ENCODE measurements at regions not wholly inside any gene's neighbourhood (a gene's known extent, or its start where the extent isn't known, plus 50 kb on each side); places are given as distances from the start of the nearest gene placed in this dataset.

DNA sequence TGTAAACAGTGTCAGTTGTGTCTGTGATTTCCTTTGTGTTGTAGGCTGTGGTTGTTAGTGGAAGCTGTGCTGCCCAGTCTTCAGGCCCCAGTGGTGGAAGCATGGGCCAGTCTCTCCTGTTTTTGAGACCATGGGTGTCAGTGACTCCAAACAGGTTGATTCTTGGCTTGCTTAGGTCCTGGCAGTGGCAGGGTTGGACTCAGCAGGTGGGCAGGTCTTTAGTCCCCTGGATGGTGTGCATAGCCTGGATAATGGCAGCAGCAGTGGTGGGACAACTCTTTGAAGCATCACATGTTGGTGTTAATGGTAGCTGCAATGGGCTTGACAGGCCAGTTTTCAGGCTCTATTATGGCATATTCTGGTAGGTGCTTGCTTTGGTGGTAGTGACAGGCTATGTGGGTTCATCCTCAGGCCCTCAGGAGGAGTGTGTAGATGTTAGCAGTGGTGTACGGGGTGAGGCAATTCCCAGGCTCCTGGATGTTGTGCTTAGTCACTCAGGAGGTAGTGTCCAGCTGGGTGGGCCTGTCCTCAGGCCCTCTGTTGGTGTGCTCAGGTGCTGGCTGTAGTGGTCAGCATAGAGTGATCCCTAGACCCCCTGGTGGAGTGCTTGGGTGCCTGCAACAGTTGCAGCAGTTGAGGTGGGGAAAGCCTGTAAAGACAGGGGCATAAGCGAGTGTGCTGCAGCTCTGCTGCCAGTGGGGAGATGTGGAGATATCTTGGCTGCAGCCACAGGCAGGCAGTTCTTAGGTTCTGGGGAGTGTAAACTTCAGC, 596.7 kb downstream of the PDCD6IP start:
- POLR2A ChIA-PET: no interaction called here
- TF ChIP-seq, protein P1, sequence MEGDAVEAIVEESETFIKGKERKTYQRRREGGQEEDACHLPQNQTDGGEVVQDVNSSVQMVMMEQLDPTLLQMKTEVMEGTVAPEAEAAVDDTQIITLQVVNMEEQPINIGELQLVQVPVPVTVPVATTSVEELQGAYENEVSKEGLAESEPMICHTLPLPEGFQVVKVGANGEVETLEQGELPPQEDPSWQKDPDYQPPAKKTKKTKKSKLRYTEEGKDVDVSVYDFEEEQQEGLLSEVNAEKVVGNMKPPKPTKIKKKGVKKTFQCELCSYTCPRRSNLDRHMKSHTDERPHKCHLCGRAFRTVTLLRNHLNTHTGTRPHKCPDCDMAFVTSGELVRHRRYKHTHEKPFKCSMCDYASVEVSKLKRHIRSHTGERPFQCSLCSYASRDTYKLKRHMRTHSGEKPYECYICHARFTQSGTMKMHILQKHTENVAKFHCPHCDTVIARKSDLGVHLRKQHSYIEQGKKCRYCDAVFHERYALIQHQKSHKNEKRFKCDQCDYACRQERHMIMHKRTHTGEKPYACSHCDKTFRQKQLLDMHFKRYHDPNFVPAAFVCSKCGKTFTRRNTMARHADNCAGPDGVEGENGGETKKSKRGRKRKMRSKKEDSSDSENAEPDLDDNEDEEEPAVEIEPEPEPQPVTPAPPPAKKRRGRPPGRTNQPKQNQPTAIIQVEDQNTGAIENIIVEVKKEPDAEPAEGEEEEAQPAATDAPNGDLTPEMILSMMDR (IDR thresholded peaks at IDR 0.05; ENCODE audit: control extremely low read depth, extremely low read depth, low read depth, missing control alignments): no peak
- DNase-seq (ENCODE audit: extremely low spot score): no peak
- CTCF ChIA-PET: no interaction called here

DNA sequence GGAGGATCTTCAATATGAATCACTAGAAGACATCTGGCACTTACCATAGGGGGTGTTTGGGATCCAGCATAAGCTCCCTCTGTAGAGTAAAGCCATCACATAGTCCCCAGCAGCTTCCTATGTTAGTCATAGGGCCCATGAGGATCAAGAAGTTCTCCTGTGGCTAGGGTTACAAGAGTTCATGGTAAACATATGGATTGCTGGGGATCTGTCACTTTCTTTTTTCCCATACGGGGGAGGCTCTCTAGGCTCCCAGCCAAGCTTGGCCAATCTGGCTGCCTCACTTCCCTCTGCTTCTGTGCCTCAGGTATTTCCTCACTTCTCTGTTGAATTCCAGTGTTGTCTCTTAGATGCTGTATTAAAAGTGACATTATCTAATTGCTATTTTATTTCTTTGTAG, 597.9 kb downstream of the PDCD6IP start:
- CTCF ChIA-PET: no interaction called here
- TF ChIP-seq, protein P1 (IDR thresholded peaks at IDR 0.05; ENCODE audit: control extremely low read depth, extremely low read depth, low read depth, missing control alignments): no peak
- POLR2A ChIA-PET: no interaction called here
- no peak for DNase-seq (ENCODE audit: extremely low spot score)

DNA sequence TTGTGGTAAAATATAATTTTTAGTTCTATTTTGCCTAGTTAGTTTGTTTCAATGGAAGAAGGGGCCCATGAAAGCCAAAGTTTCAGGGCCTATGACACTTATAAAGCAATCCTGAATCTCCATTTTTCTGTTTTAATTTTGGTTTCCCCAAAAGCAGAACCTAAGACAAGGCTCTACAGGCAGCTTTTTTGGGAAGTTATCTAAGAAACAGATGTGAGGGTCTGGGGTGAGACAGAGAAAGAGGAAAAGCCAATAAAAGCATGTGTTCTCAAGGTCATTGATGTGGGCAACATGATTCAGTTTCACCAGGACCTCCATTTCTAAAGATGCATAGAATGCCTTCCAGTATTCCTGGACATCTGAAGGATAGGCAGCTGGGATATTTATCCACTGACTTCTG, 598.5 kb downstream of the PDCD6IP start:
- no peak for DNase-seq (ENCODE audit: extremely low spot score)
- TF ChIP-seq, protein P1 (IDR thresholded peaks at IDR 0.05; ENCODE audit: control extremely low read depth, extremely low read depth, low read depth, missing control alignments): no peak
- ChIA-PET POLR2A (no interaction called here), CTCF (no interaction called here)

DNA sequence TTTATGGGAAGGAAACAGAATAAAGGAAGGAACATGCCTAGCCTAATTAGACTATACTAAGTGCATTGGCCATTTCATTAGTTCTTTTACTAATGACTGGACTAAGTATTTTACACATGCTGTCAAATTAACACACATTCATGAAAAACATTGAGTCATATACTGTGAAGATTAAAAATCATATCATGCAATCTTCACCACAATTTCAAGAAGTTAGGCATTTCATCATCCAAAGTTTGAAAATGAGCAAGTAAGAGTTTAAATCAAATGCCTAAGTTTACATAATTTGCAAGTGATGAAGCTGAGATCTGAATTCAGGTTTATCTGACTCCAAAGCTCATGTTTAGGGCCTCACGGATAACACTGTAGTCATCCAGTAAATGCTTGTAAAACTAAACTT, 601.0 kb downstream of the PDCD6IP start:
- POLR2A ChIA-PET: no interaction called here
- CTCF ChIA-PET: no interaction called here
- no peak for DNase-seq (ENCODE audit: extremely low spot score)

DNA sequence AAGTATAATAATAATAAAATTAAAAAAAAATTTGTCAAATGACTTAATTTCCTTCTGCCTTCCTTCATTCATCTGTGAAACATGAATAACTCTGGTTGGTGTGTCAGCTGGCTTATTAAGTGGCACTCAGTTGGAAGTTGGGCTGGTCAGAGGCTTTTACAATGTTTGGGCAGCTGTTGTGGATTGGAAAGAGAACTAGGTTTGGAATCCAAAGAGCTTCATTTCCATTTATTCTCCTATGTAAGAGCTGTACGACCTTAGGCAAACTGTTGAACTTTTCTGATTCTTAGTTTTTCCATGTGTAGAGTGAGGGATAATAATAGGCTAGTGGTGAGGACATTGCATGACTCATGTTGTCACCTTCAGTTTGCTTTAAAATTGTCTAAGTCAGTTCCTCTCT, 606.7 kb downstream of the PDCD6IP start:
- CTCF ChIA-PET: interaction anchor here (1.1 kb wide), 1 partner anchor 77 kb away, joined by 3 read pairs; no protein-coding TSS in a partner anchor
- TF ChIP-seq, protein P1 (IDR thresholded peaks at IDR 0.05; ENCODE audit: control extremely low read depth, extremely low read depth, low read depth, missing control alignments): no peak

More for the DNA sequence above, 601.0 kb downstream of the PDCD6IP start:
- TF ChIP-seq, protein P1 (IDR thresholded peaks at IDR 0.05; ENCODE audit: control extremely low read depth, extremely low read depth, low read depth, missing control alignments): no peak

DNA sequence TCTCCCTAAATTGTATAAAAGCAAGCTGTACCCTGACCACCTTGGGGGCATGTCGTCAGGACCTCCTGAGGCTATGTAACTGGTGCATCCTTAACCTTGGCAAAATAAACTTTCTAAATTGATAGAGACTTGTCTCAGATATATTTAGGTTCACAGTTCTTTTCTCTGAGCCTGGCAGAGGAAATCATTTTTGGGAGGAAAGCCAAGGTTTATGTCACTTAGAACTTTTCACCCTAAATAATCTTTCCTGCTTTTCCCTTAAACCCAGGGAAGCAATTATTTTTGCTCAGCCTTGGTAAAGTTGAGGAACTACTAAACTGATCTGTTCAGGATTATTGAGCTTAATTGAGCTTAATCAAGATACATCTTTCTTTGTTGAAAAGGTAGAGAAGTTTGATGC, 608.9 kb downstream of the PDCD6IP start:
- ChIA-PET POLR2A (no interaction called here), CTCF (interaction anchor here (1.4 kb wide), 1 partner anchor 22 kb away, joined by 3 read pairs; no protein-coding TSS in a partner anchor)
- no peak for DNase-seq (ENCODE audit: extremely low spot score)
- TF ChIP-seq, protein P1 (IDR thresholded peaks at IDR 0.05; ENCODE audit: control extremely low read depth, extremely low read depth, low read depth, missing control alignments): no peak

More for the DNA sequence above, 606.7 kb downstream of the PDCD6IP start:
- POLR2A ChIA-PET: no interaction called here
- DNase-seq (ENCODE audit: extremely low spot score): no peak
